ENCODE measurements at regions not wholly inside any gene's neighbourhood (a gene's known extent, or its start where the extent isn't known, plus 50 kb on each side); places are given as distances from the start of the nearest gene placed in this dataset.
"Not testable (repeated sequence)": the region's sequence is repeated elsewhere in the genome, so short reads cannot be mapped to it uniquely, and the experiment has no call there.

GRCh38 chr1:79252598-79252997 is 246.1 kb upstream of the ADGRL4 start:
- peaks cover 0 to 4% (median 0%) of the 10 kb centered on the region in 3 donors for H3K9me3 ChIP-seq (replicated peaks in 1 of 3)
- no peaks in the 10 kb centered on the region for H3K36me3 ChIP-seq (replicated peaks in 1 of 2)
- intact Hi-C loops (cut with DNase I): no loop called here
- 81 to 90% (median 85%) methylated on average over 3 of the region's 3 CpGs for WGBS, 4 donors
- no peak overlapping the region for H3K4me3 ChIP-seq
- no peak for TF ChIP-seq POLR2A (IDR thresholded peaks at IDR 0.05)
- TF ChIP-seq CTCF (IDR thresholded peaks at IDR 0.05): no peak
- H3K27me3 ChIP-seq: no peaks in the 10 kb centered on the region
- no peaks in the 10 kb centered on the region for H3K4me1 ChIP-seq (replicated peaks in 1 of 2)
- H3K27ac ChIP-seq: no peak overlapping the region
- no peak for DNase-seq

DNA sequence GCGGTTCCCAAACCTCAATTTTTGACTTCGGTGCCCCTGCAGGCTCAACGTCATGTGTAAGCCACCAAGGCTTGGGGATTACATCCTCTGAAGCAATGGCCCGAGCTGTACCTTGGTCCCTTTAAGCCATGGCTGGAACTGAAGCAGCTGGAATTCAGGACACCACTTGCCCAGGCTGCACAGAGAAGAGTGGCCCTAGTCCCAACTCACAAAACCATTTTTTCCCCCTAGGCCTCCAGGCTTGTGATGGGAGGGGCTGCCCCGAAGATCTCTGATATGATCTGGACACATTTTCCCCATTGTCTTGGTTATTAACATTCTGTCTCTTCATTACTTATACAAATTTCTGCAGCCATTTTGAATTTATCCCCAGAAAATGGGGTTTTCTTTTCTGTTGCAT is 233.3 kb upstream of the ADGRL4 start:
- 82 to 84% (median 83%) methylated on average over 5 of the region's 5 CpGs for WGBS, 4 donors

DNA sequence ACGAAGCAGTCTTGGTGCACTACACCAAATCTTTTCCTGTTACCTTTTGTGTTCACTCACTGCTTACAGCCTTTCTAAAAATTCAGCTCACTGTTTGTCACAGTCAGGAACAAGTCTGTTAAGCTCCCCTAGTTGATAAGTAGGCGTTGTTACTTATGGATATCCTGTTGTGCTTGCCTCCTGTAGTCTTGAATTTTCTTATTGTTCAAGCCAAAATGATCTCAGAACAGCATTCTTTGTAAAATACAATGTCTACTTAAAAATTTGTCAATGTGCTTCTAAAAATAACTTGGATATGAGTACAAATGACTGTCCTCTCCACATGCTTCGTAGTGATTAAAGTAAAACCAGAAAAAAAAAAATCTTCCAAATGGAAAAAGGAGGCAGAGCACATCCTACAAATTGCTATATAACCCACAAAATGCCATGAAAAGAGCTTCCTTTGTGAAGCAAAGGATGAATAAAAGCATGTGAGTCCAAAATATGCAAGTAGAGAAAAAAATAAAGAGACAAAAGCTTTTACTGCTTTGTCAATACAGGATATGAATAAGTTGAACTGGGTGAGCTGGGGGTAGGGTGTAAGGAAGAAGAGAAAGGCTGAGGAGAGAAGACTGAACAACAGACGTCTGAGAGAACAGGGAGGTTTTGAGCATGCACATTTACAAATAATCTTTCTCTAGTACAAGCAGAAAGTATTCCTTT is 228.9 kb upstream of the ADGRL4 start:
- TF ChIP-seq CTCF (IDR thresholded peaks at IDR 0.05) (no peak), POLR2A (IDR thresholded peaks at IDR 0.05) (no peak)
- WGBS, 4 donors: 21 to 31% (median 26%) methylated on average over 4 of the region's 4 CpGs
- no peak for DNase-seq
- Histone ChIP-seq H3K9me3 (replicated peaks in 1 of 3) (peaks cover 0 to 4% (median 0%) of the 10 kb centered on the region in 3 donors), H3K27me3 (no peaks in the 10 kb centered on the region), H3K4me3 (no peak overlapping the region), H3K36me3 (replicated peaks in 1 of 2) (no peaks in the 10 kb centered on the region), H3K4me1 (replicated peaks in 1 of 2) (no peaks in the 10 kb centered on the region), H3K27ac (no peak overlapping the region)
- intact Hi-C loops (cut with DNase I): no loop called here

More for the DNA sequence above, 233.3 kb upstream of the ADGRL4 start:
- Histone ChIP-seq H3K27me3 (no peaks in the 10 kb centered on the region), H3K4me1 (replicated peaks in 1 of 2) (no peaks in the 10 kb centered on the region), H3K27ac (no peak overlapping the region), H3K36me3 (replicated peaks in 1 of 2) (no peaks in the 10 kb centered on the region), H3K4me3 (no peak overlapping the region), H3K9me3 (replicated peaks in 1 of 3) (peaks cover 0 to 4% (median 0%) of the 10 kb centered on the region in 3 donors)
- no peak for DNase-seq
- intact Hi-C loops (cut with DNase I): no loop called here
- TF ChIP-seq CTCF (IDR thresholded peaks at IDR 0.05) (no peak), POLR2A (IDR thresholded peaks at IDR 0.05) (no peak)

DNA sequence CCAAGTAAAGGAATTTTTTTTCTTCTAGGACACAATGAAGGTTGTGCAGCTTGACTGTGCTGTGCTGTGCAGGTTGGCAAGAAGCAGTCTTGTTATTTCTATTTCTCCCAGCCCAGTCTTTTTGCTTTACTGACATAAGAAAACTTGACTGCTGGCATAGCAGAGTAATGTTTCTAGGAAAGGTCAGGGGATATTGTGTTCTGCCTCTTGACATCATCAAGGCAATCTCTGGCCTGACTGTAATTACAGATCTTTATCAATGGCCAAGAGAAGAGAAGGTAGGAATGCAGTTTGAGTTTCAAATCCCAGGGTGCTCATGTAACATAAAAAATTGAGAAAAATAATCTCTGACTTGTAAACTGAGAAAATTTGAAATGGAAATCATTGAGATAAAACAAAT is 226.3 kb upstream of the ADGRL4 start:
- Histone ChIP-seq H3K4me1 (replicated peaks in 1 of 2) (no peaks in the 10 kb centered on the region), H3K4me3 (no peak overlapping the region), H3K9me3 (replicated peaks in 1 of 3) (peaks cover 0 to 4% (median 0%) of the 10 kb centered on the region in 3 donors), H3K36me3 (replicated peaks in 1 of 2) (no peaks in the 10 kb centered on the region), H3K27ac (no peak overlapping the region), H3K27me3 (no peaks in the 10 kb centered on the region)
- intact Hi-C loops (cut with DNase I): no loop called here
- no peak for TF ChIP-seq CTCF (IDR thresholded peaks at IDR 0.05)
- no peak for TF ChIP-seq POLR2A (IDR thresholded peaks at IDR 0.05)
- no peak for DNase-seq

GRCh38 chr1:79230751-79231150 is 224.2 kb upstream of the ADGRL4 start:
- H3K36me3 ChIP-seq (replicated peaks in 1 of 2); H3K4me3 ChIP-seq; H3K27me3 ChIP-seq; H3K9me3 ChIP-seq (replicated peaks in 1 of 3); DNase-seq; H3K27ac ChIP-seq; intact Hi-C loops (cut with DNase I); H3K4me1 ChIP-seq (replicated peaks in 1 of 2): not testable (repeated sequence)
- WGBS, 4 donors: 63 to 72% (median 67%) methylated on average over 4 of the region's 4 CpGs

Data from adrenal gland (tissue), 9 donors.